Natural killer cell treated with Interleukin-12 subunit alpha and Interleukin-12 subunit beta and Interleukin-15 and Interleukin-18, amount 100 ng/mL, for 72 hours (primary cell): ENCODE measurements at regions not wholly inside any gene's neighbourhood (a gene's known extent, or its start where the extent isn't known, plus 50 kb on each side); places are given as distances from the start of the nearest gene placed in this dataset.
"Not testable (repeated sequence)": the region's sequence is repeated elsewhere in the genome, so short reads cannot be mapped to it uniquely, and the experiment has no call there.

Experiments
- ATAC-seq, 2 donors: fragments of 150-1000 bp; cut with Tn5 transposase in 1 of 2; sonication (Bioruptor Pico), chemical (Tn5 transposase) in 1 of 2; 2 replicates each; pipeline ENCODE4 v1.10.0; 2021
- DNase-seq: peaks from one replicate; pipeline ENCODE4 v3.0.0; 2022; ENCODE audit warnings: low spot score
- H3K27ac Mint-ChIP-seq, 2 donors: 1 replicate in 1 of 2; 2 replicates in 1 of 2; pipeline ENCODE4 v1.8.0; 2022; ENCODE audit warnings: mixed read lengths in 2 of 2, mild to moderate bottlenecking in 1 of 2, moderate library complexity in 1 of 2
- H3K27me3 Mint-ChIP-seq, 2 donors: 1 replicate in 1 of 2; 2 replicates in 1 of 2; pipeline ENCODE4 v1.8.0; 2022; ENCODE audit warnings: mixed read lengths in 2 of 2
- H3K36me3 Mint-ChIP-seq: one replicate; pipeline ENCODE4 v1.8.0; 2022; ENCODE audit warnings: mixed read lengths
- H3K4me1 Mint-ChIP-seq, 2 donors: 1 replicate in 1 of 2; 2 replicates in 1 of 2; pipeline ENCODE4 v1.8.0; 2022; ENCODE audit warnings: low read depth in 2 of 2, mixed read lengths in 2 of 2, mild to moderate bottlenecking in 1 of 2
- H3K4me3 Mint-ChIP-seq: one replicate; pipeline ENCODE4 v1.8.0; 2022; ENCODE audit warnings: mixed read lengths
- H3K9me3 Mint-ChIP-seq: 2 replicates; pipeline ENCODE4 v1.8.0; 2022; ENCODE audit warnings: mixed read lengths

GRCh38 chrX:77293331-77293995 is 153.7 kb upstream of the FGF16 start:
- H3K4me1 Mint-ChIP-seq, result no peaks in the 10 kb centered on the region
- H3K9me3 Mint-ChIP-seq, result no peaks in the 10 kb centered on the region
- H3K4me3 Mint-ChIP-seq, result no peak overlapping the region

DNA sequence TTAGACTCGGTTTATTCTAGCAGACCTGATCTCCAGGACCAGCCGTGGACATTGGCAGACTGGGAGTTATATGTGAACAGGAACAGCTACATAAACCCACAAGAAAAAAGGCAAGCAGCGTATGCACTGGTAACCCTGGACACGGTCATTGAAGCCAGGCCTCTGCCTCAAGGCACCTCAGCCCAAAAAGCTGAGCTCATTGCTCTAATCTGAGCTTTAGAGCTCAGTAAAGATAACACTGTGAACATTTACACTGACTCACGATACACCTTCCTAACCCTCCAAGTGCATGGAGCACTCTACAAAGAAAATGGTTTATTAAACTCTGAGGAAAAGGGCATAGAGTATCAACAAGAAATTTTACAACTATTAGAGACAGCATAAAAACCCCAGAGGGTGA is 148.9 kb upstream of the FGF16 start:
- no peak for ATAC-seq
- Mint-ChIP-seq H3K9me3 (peaks cover 3% of the 10 kb centered on the region), H3K4me3 (no peak overlapping the region), H3K4me1 (no peaks in the 10 kb centered on the region), H3K27ac (no peak overlapping the region), H3K36me3 (no peaks in the 10 kb centered on the region), H3K27me3 (peaks cover 0 to 8% of the 10 kb centered on the region in 2 donors)
- no peak for DNase-seq

More at GRCh38 chrX:77293331-77293995, 153.7 kb upstream of the FGF16 start:
- Mint-ChIP-seq H3K36me3 (no peaks in the 10 kb centered on the region), H3K27me3 (peaks cover 0 to 6% of the 10 kb centered on the region in 2 donors), H3K27ac (no peak overlapping the region)
- DNase-seq (no peak), ATAC-seq (no peak)

DNA sequence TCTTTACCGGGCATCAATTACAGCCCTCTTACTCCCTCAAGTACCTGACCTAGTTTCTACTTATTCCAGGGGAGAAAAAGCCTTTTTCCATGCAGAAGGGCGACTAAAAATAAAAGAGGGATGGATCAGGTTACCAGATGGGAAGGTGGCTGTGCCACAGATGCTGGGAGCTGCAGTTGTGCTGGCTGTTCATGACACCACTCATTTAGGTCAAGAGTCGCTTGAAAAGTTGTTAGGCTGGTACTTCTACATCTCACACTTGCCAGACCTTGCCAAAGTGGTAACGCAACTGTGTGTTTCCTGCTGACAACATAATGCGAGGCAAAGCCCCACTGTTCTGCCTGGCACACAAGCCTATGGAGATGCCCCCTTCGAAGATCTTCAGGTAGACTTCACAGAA is 148.4 kb upstream of the FGF16 start:
- Mint-ChIP-seq H3K27ac (no peak overlapping the region), H3K36me3 (no peaks in the 10 kb centered on the region), H3K4me3 (no peak overlapping the region), H3K4me1 (no peaks in the 10 kb centered on the region), H3K27me3 (peaks cover 0 to 8% of the 10 kb centered on the region in 2 donors), H3K9me3 (peaks cover 3% of the 10 kb centered on the region)
- no peak for DNase-seq
- ATAC-seq, result no peak

- Mint-ChIP-seq H3K4me3 (no peak overlapping the region), H3K4me1 (no peaks in the 10 kb centered on the region), H3K36me3 (no peaks in the 10 kb centered on the region), H3K9me3 (peaks cover 9% of the 10 kb centered on the region), H3K27me3 (peaks cover 0 to 8% of the 10 kb centered on the region in 2 donors), H3K27ac (no peak overlapping the region)
- no peak for ATAC-seq
- no peak for DNase-seq
These were observed 147.6 kb upstream of the FGF16 start for GRCh38 chrX:77299549-77299948.

GRCh38 chrX:77342004-77342403 is 105.2 kb upstream of the FGF16 start:
- Mint-ChIP-seq H3K4me3 (no peak overlapping the region), H3K4me1 (no peaks in the 10 kb centered on the region), H3K36me3 (peaks cover under 1% of the 10 kb centered on the region), H3K27ac (no peak overlapping the region), H3K9me3 (no peaks in the 10 kb centered on the region), H3K27me3 (peaks cover 11 to 12% of the 10 kb centered on the region in 2 donors)
- ATAC-seq, result no peak
- no peak for DNase-seq

GRCh38 chrX:77346859-77347258 is 100.3 kb upstream of the FGF16 start:
- Mint-ChIP-seq H3K4me1 (no peaks in the 10 kb centered on the region), H3K27ac (no peak overlapping the region)

GRCh38 chrX:77347572-77347971 is 99.6 kb upstream of the FGF16 start:
- peaks cover 14% of the 10 kb centered on the region in 2 donors for H3K27me3 Mint-ChIP-seq
- peaks cover 6% of the 10 kb centered on the region for H3K36me3 Mint-ChIP-seq
- no peaks in the 10 kb centered on the region for H3K9me3 Mint-ChIP-seq
- H3K4me1 Mint-ChIP-seq, result no peaks in the 10 kb centered on the region
- H3K4me3 Mint-ChIP-seq, result no peak overlapping the region
- no peak overlapping the region for H3K27ac Mint-ChIP-seq
- ATAC-seq (no peak), DNase-seq (no peak)

More at GRCh38 chrX:77346859-77347258, 100.3 kb upstream of the FGF16 start:
- H3K9me3 Mint-ChIP-seq, result no peaks in the 10 kb centered on the region
- peaks cover 14% of the 10 kb centered on the region in 2 donors for H3K27me3 Mint-ChIP-seq
- H3K4me3 Mint-ChIP-seq, result no peak overlapping the region
- ATAC-seq (no peak), DNase-seq (no peak)
- peaks cover 6% of the 10 kb centered on the region for H3K36me3 Mint-ChIP-seq

- Mint-ChIP-seq H3K4me3 (no peak overlapping the region), H3K36me3 (no peaks in the 10 kb centered on the region), H3K27me3 (peaks cover 5 to 24% of the 10 kb centered on the region in 2 donors)
These were observed 57.3 kb upstream of the FGF16 start for GRCh38 chrX:77389891-77390290.

GRCh38 chrX:77390365-77390764 is 56.8 kb upstream of the FGF16 start:
- not testable (repeated sequence) for DNase-seq, H3K4me3 Mint-ChIP-seq, H3K4me1 Mint-ChIP-seq, ATAC-seq, H3K36me3 Mint-ChIP-seq, H3K27ac Mint-ChIP-seq, H3K9me3 Mint-ChIP-seq
- H3K27me3 Mint-ChIP-seq, result peaks cover 5 to 19% of the 10 kb centered on the region in 2 donors

More at GRCh38 chrX:77389891-77390290, 57.3 kb upstream of the FGF16 start:
- no peak for DNase-seq
- Mint-ChIP-seq H3K4me1 (no peaks in the 10 kb centered on the region), H3K9me3 (no peaks in the 10 kb centered on the region), H3K27ac (no peak overlapping the region)
- ATAC-seq, result no peak

- no peak for ATAC-seq
- no peak overlapping the region for H3K4me3 Mint-ChIP-seq
- H3K4me1 Mint-ChIP-seq, result no peaks in the 10 kb centered on the region
- H3K27me3 Mint-ChIP-seq, result peaks cover 7 to 8% of the 10 kb centered on the region in 2 donors
- no peak for DNase-seq
- no peaks in the 10 kb centered on the region for H3K36me3 Mint-ChIP-seq
- no peaks in the 10 kb centered on the region for H3K9me3 Mint-ChIP-seq
- H3K27ac Mint-ChIP-seq, result no peak overlapping the region
These were observed 50.4 kb upstream of the FGF16 start for GRCh38 chrX:77396781-77397180.
